Activated T-helper 1 cell treated with anti-CD3 and anti-CD28 coated beads, Interleukin-12 subunit alpha, Interleukin-12 subunit beta, Interleukin-2, Interleukin-4 antibody, amounts not matched to agents 30 ng/mL and 10 ng/mL and 1 ng/mL, durations not matched to agents 14 hours and 24 hours and 36 hours (primary cell): ENCODE measurements at regions not wholly inside any gene's neighbourhood (a gene's known extent, or its start where the extent isn't known, plus 50 kb on each side); places are given as distances from the start of the nearest gene placed in this dataset.

ENCODE experiments used
- DNase-seq: peaks from one replicate; pipeline ENCODE4 v3.0.0; 2021; ENCODE audit warnings: low spot score
- H3K27ac Mint-ChIP-seq: one replicate; pipeline ENCODE4 v1.8.0; 2021; ENCODE audit warnings: mild to moderate bottlenecking, mixed read lengths
- H3K27me3 Mint-ChIP-seq: one replicate; pipeline ENCODE4 v1.8.0; 2022; ENCODE audit warnings: mild to moderate bottlenecking, moderate library complexity, mixed read lengths; ENCODE audit not compliant: insufficient read depth
- H3K36me3 Mint-ChIP-seq: one replicate; pipeline ENCODE4 v1.8.0; 2021; ENCODE audit warnings: low read depth, mixed read lengths
- H3K4me1 Mint-ChIP-seq: one replicate; pipeline ENCODE4 v1.8.0; 2021; ENCODE audit warnings: low read depth, mixed read lengths
- H3K4me3 Mint-ChIP-seq: one replicate; pipeline ENCODE4 v1.8.0; 2021; ENCODE audit warnings: mild to moderate bottlenecking, moderate library complexity, mixed read lengths
- H3K9me3 Mint-ChIP-seq: one replicate; pipeline ENCODE4 v1.8.0; 2021; ENCODE audit warnings: mixed read lengths
- intact Hi-C: fragments of 100-400 bp; cut with micrococcal nuclease; formaldehyde crosslinking; loops from one replicate; pipeline ENCODE4 v1.15.1; 2024

GRCh38 chr5:129163810-129164378 is 69.3 kb downstream of the ISOC1 start:
- H3K27ac Mint-ChIP-seq = no peak overlapping the region
- H3K4me1 Mint-ChIP-seq = no peaks in the 10 kb centered on the region
- H3K36me3 Mint-ChIP-seq = no peaks in the 10 kb centered on the region
- DNase-seq = no peak
- peaks cover 7% of the 10 kb centered on the region for H3K9me3 Mint-ChIP-seq
- H3K27me3 Mint-ChIP-seq = no peaks in the 10 kb centered on the region
- intact Hi-C loops = no loop called here
- no peak overlapping the region for H3K4me3 Mint-ChIP-seq

GRCh38 chr5:129170050-129170449 is 75.5 kb downstream of the ISOC1 start:
- no peak for DNase-seq
- no peaks in the 10 kb centered on the region for H3K9me3 Mint-ChIP-seq
- no peak overlapping the region for H3K4me3 Mint-ChIP-seq
- H3K4me1 Mint-ChIP-seq = no peaks in the 10 kb centered on the region
- intact Hi-C loops = no loop called here
- H3K27ac Mint-ChIP-seq = no peak overlapping the region
- H3K27me3 Mint-ChIP-seq = no peaks in the 10 kb centered on the region
- H3K36me3 Mint-ChIP-seq = no peaks in the 10 kb centered on the region

GRCh38 chr5:129171194-129171944 is 76.8 kb downstream of the ISOC1 start:
- Mint-ChIP-seq H3K4me3 (no peak overlapping the region), H3K27ac (no peak overlapping the region), H3K4me1 (no peaks in the 10 kb centered on the region), H3K36me3 (no peaks in the 10 kb centered on the region), H3K27me3 (no peaks in the 10 kb centered on the region), H3K9me3 (no peaks in the 10 kb centered on the region)
- intact Hi-C loops = no loop called here
- no peak for DNase-seq

- intact Hi-C loops = no loop called here
- no peaks in the 10 kb centered on the region for H3K4me1 Mint-ChIP-seq
- no peak overlapping the region for H3K27ac Mint-ChIP-seq
- no peaks in the 10 kb centered on the region for H3K9me3 Mint-ChIP-seq
- H3K4me3 Mint-ChIP-seq = no peak overlapping the region
- DNase-seq = no peak
- no peaks in the 10 kb centered on the region for H3K36me3 Mint-ChIP-seq
- no peaks in the 10 kb centered on the region for H3K27me3 Mint-ChIP-seq
Measured at GRCh38 chr5:129172580-129172979, 78.0 kb downstream of the ISOC1 start.

GRCh38 chr5:129173771-129174170 is 79.2 kb downstream of the ISOC1 start:
- Mint-ChIP-seq H3K27me3 (no peaks in the 10 kb centered on the region), H3K27ac (no peak overlapping the region), H3K4me3 (no peak overlapping the region), H3K9me3 (no peaks in the 10 kb centered on the region), H3K4me1 (no peaks in the 10 kb centered on the region), H3K36me3 (no peaks in the 10 kb centered on the region)
- intact Hi-C loops = no loop called here
- DNase-seq = no peak

GRCh38 chr5:129174480-129174879 is 79.9 kb downstream of the ISOC1 start:
- Mint-ChIP-seq H3K4me1 (no peaks in the 10 kb centered on the region), H3K36me3 (no peaks in the 10 kb centered on the region), H3K27me3 (no peaks in the 10 kb centered on the region), H3K27ac (no peak overlapping the region), H3K4me3 (no peak overlapping the region), H3K9me3 (no peaks in the 10 kb centered on the region)
- intact Hi-C loops = no loop called here
- no peak for DNase-seq

GRCh38 chr5:129177451-129177850 is 82.9 kb downstream of the ISOC1 start:
- Mint-ChIP-seq H3K27ac (no peak overlapping the region), H3K9me3 (no peaks in the 10 kb centered on the region), H3K27me3 (no peaks in the 10 kb centered on the region), H3K4me1 (no peaks in the 10 kb centered on the region), H3K36me3 (no peaks in the 10 kb centered on the region), H3K4me3 (no peak overlapping the region)
- intact Hi-C loops = no loop called here
- DNase-seq = no peak

GRCh38 chr5:129199308-129199707 is 104.8 kb downstream of the ISOC1 start:
- DNase-seq = no peak
- Mint-ChIP-seq H3K9me3 (no peaks in the 10 kb centered on the region), H3K27ac (no peak overlapping the region), H3K4me3 (no peak overlapping the region), H3K4me1 (no peaks in the 10 kb centered on the region), H3K27me3 (no peaks in the 10 kb centered on the region), H3K36me3 (no peaks in the 10 kb centered on the region)
- intact Hi-C loops = no loop called here

- H3K27ac Mint-ChIP-seq = no peak overlapping the region
- intact Hi-C loops = no loop called here
- H3K9me3 Mint-ChIP-seq = no peaks in the 10 kb centered on the region
- H3K4me1 Mint-ChIP-seq = no peaks in the 10 kb centered on the region
- H3K36me3 Mint-ChIP-seq = no peaks in the 10 kb centered on the region
- no peak overlapping the region for H3K4me3 Mint-ChIP-seq
- no peak for DNase-seq
- no peaks in the 10 kb centered on the region for H3K27me3 Mint-ChIP-seq
Measured at GRCh38 chr5:129204525-129204924, 110.0 kb downstream of the ISOC1 start.

GRCh38 chr5:129216001-129216400 is 121.5 kb downstream of the ISOC1 start:
- H3K4me1 Mint-ChIP-seq = no peaks in the 10 kb centered on the region
- no peak for DNase-seq
- H3K27me3 Mint-ChIP-seq = no peaks in the 10 kb centered on the region
- no peak overlapping the region for H3K4me3 Mint-ChIP-seq
- intact Hi-C loops = no loop called here
- H3K9me3 Mint-ChIP-seq = peaks cover 8% of the 10 kb centered on the region
- no peak overlapping the region for H3K27ac Mint-ChIP-seq
- no peaks in the 10 kb centered on the region for H3K36me3 Mint-ChIP-seq

GRCh38 chr5:129217179-129217578 is 122.6 kb downstream of the ISOC1 start:
- no peak for DNase-seq
- Mint-ChIP-seq H3K4me3 (no peak overlapping the region), H3K4me1 (no peaks in the 10 kb centered on the region), H3K9me3 (peaks cover 8% of the 10 kb centered on the region), H3K36me3 (no peaks in the 10 kb centered on the region), H3K27me3 (no peaks in the 10 kb centered on the region), H3K27ac (no peak overlapping the region)
- intact Hi-C loops = no loop called here

GRCh38 chr5:129223178-129223577 is 128.6 kb downstream of the ISOC1 start:
- Mint-ChIP-seq H3K27me3 (no peaks in the 10 kb centered on the region), H3K36me3 (no peaks in the 10 kb centered on the region), H3K4me3 (no peak overlapping the region), H3K4me1 (no peaks in the 10 kb centered on the region), H3K9me3 (no peaks in the 10 kb centered on the region), H3K27ac (no peak overlapping the region)
- intact Hi-C loops = no loop called here
- no peak for DNase-seq

GRCh38 chr5:129228577-129228976 is 134.0 kb downstream of the ISOC1 start:
- H3K4me3 Mint-ChIP-seq = no peak overlapping the region
- no peaks in the 10 kb centered on the region for H3K4me1 Mint-ChIP-seq

GRCh38 chr5:129241755-129242154 is 147.2 kb downstream of the ISOC1 start:
- DNase-seq = no peak
- Mint-ChIP-seq H3K27me3 (no peaks in the 10 kb centered on the region), H3K36me3 (no peaks in the 10 kb centered on the region), H3K4me3 (no peak overlapping the region), H3K27ac (no peak overlapping the region), H3K9me3 (no peaks in the 10 kb centered on the region), H3K4me1 (no peaks in the 10 kb centered on the region)
- intact Hi-C loops = no loop called here

More at GRCh38 chr5:129228577-129228976, 134.0 kb downstream of the ISOC1 start:
- DNase-seq = no peak
- H3K27ac Mint-ChIP-seq = no peak overlapping the region
- H3K27me3 Mint-ChIP-seq = no peaks in the 10 kb centered on the region
- H3K36me3 Mint-ChIP-seq = no peaks in the 10 kb centered on the region
- H3K9me3 Mint-ChIP-seq = no peaks in the 10 kb centered on the region
- intact Hi-C loops = no loop called here
